ENCODE measurements at regions not wholly inside any gene's neighbourhood (a gene's known extent, or its start where the extent isn't known, plus 50 kb on each side); places are given as distances from the start of the nearest gene placed in this dataset.

GRCh38 chr12:82596483-82596882 is 90.2 kb upstream of the TMTC2 start:
- Histone ChIP-seq H2BK20ac (ENCODE audit: low read length) (no peak overlapping the region), H2BK12ac (ENCODE audit: low read depth, low read length) (no peak overlapping the region), H4K5ac (ENCODE audit: insufficient read length, low read depth, low read length) (no peak overlapping the region), H2BK5ac (ENCODE audit: low read depth, low read length) (no peak overlapping the region), H3K4me3 (ENCODE audit: extremely low read depth in 1 of 4, insufficient read depth in 2 of 4, low read depth in 3 of 4, low read length in 4 of 4) (no peak overlapping the region), H3K27ac (ENCODE audit: low read depth, low read length) (no peak overlapping the region), H3K23me2 (ENCODE audit: low read depth, low read length) (no peaks in the 10 kb centered on the region), H2BK120ac (replicated peaks; ENCODE audit: low read depth, low read length) (no peak overlapping the region), H3K79me2 (ENCODE audit: control insufficient read depth in 1 of 2, insufficient read depth in 2 of 2, low read length in 2 of 2) (no peaks in the 10 kb centered on the region), H3K9ac (replicated peaks in 1 of 4; ENCODE audit: extremely low read depth in 1 of 4, low read depth in 3 of 4, low read length in 3 of 4) (no peak overlapping the region), H3K79me1 (ENCODE audit: low read depth, low read length) (no peaks in the 10 kb centered on the region), H2AFZ (ENCODE audit: low read length) (no peak overlapping the region), H3K14ac (ENCODE audit: insufficient read length) (no peak overlapping the region), H3K23ac (ENCODE audit: insufficient read length) (no peak overlapping the region), H4K20me1 (replicated peaks in 1 of 2; ENCODE audit: control insufficient read depth in 1 of 2, insufficient read depth in 2 of 2, low read length in 2 of 2) (no peaks in the 10 kb centered on the region), H3K18ac (ENCODE audit: extremely low read depth, low read length) (no peak overlapping the region), H3K27me3 (replicated peaks in 1 of 4; ENCODE audit: control insufficient read depth in 3 of 4, extremely low read depth in 1 of 4, insufficient read depth in 3 of 4, low read length in 3 of 4) (no peaks in the 10 kb centered on the region), H3K4ac (replicated peaks; ENCODE audit: insufficient read length, low read depth, low read length) (no peak overlapping the region), H3K4me2 (ENCODE audit: insufficient read depth in 1 of 2, low read depth in 2 of 2, low read length in 2 of 2) (no peak overlapping the region), H3K4me1 (replicated peaks in 1 of 4; ENCODE audit: control insufficient read depth in 3 of 4, insufficient read depth in 4 of 4, low read length in 3 of 4) (no peaks in the 10 kb centered on the region), H2AK5ac (ENCODE audit: low read depth, low read length) (no peak overlapping the region), H4K91ac (replicated peaks; ENCODE audit: insufficient read length, low read length) (no peak overlapping the region), H3K56ac (replicated peaks; ENCODE audit: insufficient read length, low read depth, low read length) (no peak overlapping the region), H4K8ac (ENCODE audit: extremely low read depth, insufficient read depth, low read length) (no peak overlapping the region), H3K36me3 (ENCODE audit: control insufficient read depth in 2 of 4, insufficient read depth in 4 of 4, low read length in 3 of 4) (no peaks in the 10 kb centered on the region), H2BK15ac (ENCODE audit: low read length) (no peak overlapping the region), H3K9me3 (ENCODE audit: insufficient read depth in 2 of 2, low read depth in 1 of 2, low read length in 1 of 2) (no peaks in the 10 kb centered on the region)
- 91% methylated on average over 1 of the region's 1 CpG; no CpG with 5 or more reads in 1 of the 2 experiments for WGBS, 2 experiments (ENCODE audit: extremely low coverage in 1 of 2, insufficient coverage in 1 of 2, insufficient read length in 1 of 2, insufficient replicate concordance in 2 of 2, low coverage in 1 of 2, low lambda C conversion rate in 2 of 2, missing lambda C conversion rate in 1 of 2)
- FAIRE-seq (no peak), DNase-seq (ENCODE audit: low read depth in 1 of 2, low spot score in 2 of 2) (no peak)
- TF ChIP-seq SUZ12 (IDR thresholded peaks at IDR 0.05; ENCODE audit: low read length) (no peak), SP1 (IDR thresholded peaks at IDR 0.05; ENCODE audit: low read depth, low read length) (no peak), GABPA (IDR thresholded peaks at IDR 0.05; ENCODE audit: borderline replicate concordance, insufficient read depth, low read length) (no peak), ASH2L (IDR thresholded peaks at IDR 0.05; ENCODE audit: low read length) (no peak), BRCA1 (IDR thresholded peaks at IDR 0.05; ENCODE audit: low read depth, low read length) (no peak), E2F6 (IDR thresholded peaks at IDR 0.05) (no peak), SIX5 (IDR thresholded peaks at IDR 0.05; ENCODE audit: low read depth, low read length) (no peak), RFX5 (IDR thresholded peaks at IDR 0.05; ENCODE audit: borderline replicate concordance, low read depth, low read length) (no peak), NRF1 (IDR thresholded peaks at IDR 0.05; ENCODE audit: low read depth, low read length) (no peak), TEAD4 (IDR thresholded peaks at IDR 0.05; ENCODE audit: low read depth, low read length) (no peak), FOSL1 (IDR thresholded peaks at IDR 0.05; ENCODE audit: insufficient read depth, low read depth, low read length) (no peak), HDAC6 (IDR thresholded peaks at IDR 0.05; ENCODE audit: low read depth, low read length) (no peak), CHD2 (IDR thresholded peaks at IDR 0.05; ENCODE audit: low read length) (no peak)
- POLR2A ChIA-PET (ENCODE audit: partially characterized antibody): no interaction called here
- CTCF ChIA-PET (ENCODE audit: partially characterized antibody): interaction anchor here (1.1 to 1.5 kb wide), 2 partner anchors 9 to 69 kb away, joined by 3 read pairs; no protein-coding TSS in a partner anchor
